Gastroesophageal sphincter (tissue), 3 donors: ENCODE measurements at regions not wholly inside any gene's neighbourhood (a gene's known extent, or its start where the extent isn't known, plus 50 kb on each side); places are given as distances from the start of the nearest gene placed in this dataset.

Experiments used
- CTCF ChIP-seq, 4 experiments: fragments of 200-600 bp in 2 of 4; fragments of 450-650 bp in 2 of 4; sonication (generic) in 1 of 4; IDR thresholded peaks; one replicate each; pipeline ENCODE4 v1.5.1; 2017 to 2019; ENCODE audit warnings: antibody characterized with exemption in 4 of 4, mild to moderate bottlenecking in 2 of 4, moderate library complexity in 2 of 4
- EP300 ChIP-seq: sonication (generic); formaldehyde crosslinking; IDR thresholded peaks from one replicate; pipeline ENCODE4 v1.6.1; 2017; ENCODE audit warnings: antibody characterized with exemption, mild to moderate bottlenecking
- POLR2A ChIP-seq, 2 donors: fragments of 450-650 bp; IDR thresholded peaks; one replicate each; pipeline ENCODE4 v1.6.1; 2017; ENCODE audit warnings: antibody characterized with exemption in 2 of 2, mild to moderate bottlenecking in 2 of 2, moderate library complexity in 1 of 2
- POLR2AphosphoS5 ChIP-seq: sonication (generic); formaldehyde crosslinking; IDR thresholded peaks from one replicate; pipeline ENCODE4 v1.6.1; 2017; ENCODE audit warnings: antibody characterized with exemption

GRCh38 chr18:40452599-40452998 lies 1502.4 kb upstream of the PIK3C3 start:
- TF ChIP-seq POLR2A (IDR thresholded peaks at IDR 0.05) (no peak), CTCF (IDR thresholded peaks at IDR 0.05) (no peak), POLR2AphosphoS5 (no peak), EP300 (no peak)
